ENCODE measurements at regions not wholly inside any gene's neighbourhood (a gene's known extent, or its start where the extent isn't known, plus 50 kb on each side); places are given as distances from the start of the nearest gene placed in this dataset.

GRCh38 chrX:6718766-6719165 is 183.8 kb upstream of the VCX3A start:
- TF ChIP-seq, protein P1, sequence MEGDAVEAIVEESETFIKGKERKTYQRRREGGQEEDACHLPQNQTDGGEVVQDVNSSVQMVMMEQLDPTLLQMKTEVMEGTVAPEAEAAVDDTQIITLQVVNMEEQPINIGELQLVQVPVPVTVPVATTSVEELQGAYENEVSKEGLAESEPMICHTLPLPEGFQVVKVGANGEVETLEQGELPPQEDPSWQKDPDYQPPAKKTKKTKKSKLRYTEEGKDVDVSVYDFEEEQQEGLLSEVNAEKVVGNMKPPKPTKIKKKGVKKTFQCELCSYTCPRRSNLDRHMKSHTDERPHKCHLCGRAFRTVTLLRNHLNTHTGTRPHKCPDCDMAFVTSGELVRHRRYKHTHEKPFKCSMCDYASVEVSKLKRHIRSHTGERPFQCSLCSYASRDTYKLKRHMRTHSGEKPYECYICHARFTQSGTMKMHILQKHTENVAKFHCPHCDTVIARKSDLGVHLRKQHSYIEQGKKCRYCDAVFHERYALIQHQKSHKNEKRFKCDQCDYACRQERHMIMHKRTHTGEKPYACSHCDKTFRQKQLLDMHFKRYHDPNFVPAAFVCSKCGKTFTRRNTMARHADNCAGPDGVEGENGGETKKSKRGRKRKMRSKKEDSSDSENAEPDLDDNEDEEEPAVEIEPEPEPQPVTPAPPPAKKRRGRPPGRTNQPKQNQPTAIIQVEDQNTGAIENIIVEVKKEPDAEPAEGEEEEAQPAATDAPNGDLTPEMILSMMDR (IDR thresholded peaks at IDR 0.05), result no peak
- TF ChIP-seq POLR2A (IDR thresholded peaks at IDR 0.05), result no peak

Measured in body of pancreas (tissue), 4 donors.